Neural progenitor cell (in vitro differentiated cells): ENCODE measurements at regions not wholly inside any gene's neighbourhood (a gene's known extent, or its start where the extent isn't known, plus 50 kb on each side); places are given as distances from the start of the nearest gene placed in this dataset.

Source experiments
- DNase-seq: peaks from one replicate; pipeline ENCODE4 v3.0.0-alpha.2; 2016; ENCODE audit warnings: low spot score
- H2AFZ ChIP-seq: fragments of 200-600 bp; sonication (generic); replicated peaks from 2 replicates; pipeline ENCODE4 v1.6.1; 2016; ENCODE audit warnings: antibody characterized with exemption
- H3F3A ChIP-seq: fragments of 200-600 bp; sonication (generic); 2 replicates; pipeline ENCODE4 v1.6.1; 2016; ENCODE audit warnings: antibody characterized with exemption, low read depth
- H3K27ac ChIP-seq: fragments of 200-600 bp; sonication (generic); 2 replicates; pipeline ENCODE4 v1.5.1; 2016; ENCODE audit warnings: mild to moderate bottlenecking
- H3K27me3 ChIP-seq: fragments of 200-600 bp; sonication (generic); 2 replicates; pipeline ENCODE4 v1.6.1; 2016; ENCODE audit warnings: mild to moderate bottlenecking, moderate library complexity
- H3K36me3 ChIP-seq: fragments of 200-600 bp; sonication (generic); 2 replicates; pipeline ENCODE4 v1.5.1; 2016
- H3K4me1 ChIP-seq: fragments of 200-600 bp; sonication (generic); 2 replicates; pipeline ENCODE4 v1.6.1; 2016; ENCODE audit warnings: mixed run types
- H3K4me2 ChIP-seq: fragments of 200-600 bp; sonication (generic); 2 replicates; pipeline ENCODE4 v1.6.1; 2016
- H3K4me3 ChIP-seq: fragments of 200-600 bp; sonication (generic); 2 replicates; pipeline ENCODE4 v1.5.1; 2016
- H3K79me2 ChIP-seq: fragments of 200-600 bp; sonication (generic); 2 replicates; pipeline ENCODE4 v1.6.1; 2016; ENCODE audit warnings: low read depth
- H3K9ac ChIP-seq: fragments of 200-600 bp; sonication (generic); 2 replicates; pipeline ENCODE4 v1.6.1; 2016
- H3K9me3 ChIP-seq: fragments of 200-600 bp; sonication (generic); 2 replicates; pipeline ENCODE4 v1.5.1; 2016; ENCODE audit warnings: low read depth
- H4K20me1 ChIP-seq: fragments of 200-600 bp; sonication (generic); 2 replicates; pipeline ENCODE4 v1.6.1; 2016; ENCODE audit warnings: low read depth
- H3K27ac Mint-ChIP-seq: 3 replicates; pipeline ENCODE4 v1.8.0; 2021; ENCODE audit warnings: mixed read lengths
- H3K27me3 Mint-ChIP-seq: 2 replicates; pipeline ENCODE4 v1.8.0; 2022; ENCODE audit warnings: low read depth, mild to moderate bottlenecking, inconsistent platforms, moderate library complexity, mixed read lengths; ENCODE audit not compliant: insufficient read depth
- H3K36me3 Mint-ChIP-seq: 3 replicates; pipeline ENCODE4 v1.8.0; 2021; ENCODE audit warnings: mixed read lengths
- H3K4me1 Mint-ChIP-seq: 3 replicates; pipeline ENCODE4 v1.8.0; 2021; ENCODE audit warnings: mixed read lengths
- H3K4me3 Mint-ChIP-seq: 3 replicates; pipeline ENCODE4 v1.8.0; 2021; ENCODE audit warnings: mild to moderate bottlenecking, moderate library complexity, mixed read lengths
- H3K9me3 Mint-ChIP-seq: 3 replicates; pipeline ENCODE4 v1.8.0; 2020; ENCODE audit warnings: mixed read lengths
- EZH2 ChIP-seq: fragments of 200-600 bp; sonication (generic); IDR thresholded peaks from 2 replicates; pipeline ENCODE4 v1.6.1; 2017; ENCODE audit warnings: antibody characterized with exemption, mild to moderate bottlenecking, moderate library complexity
- EZH2phosphoT487 ChIP-seq: fragments of 200-600 bp; sonication (generic); IDR thresholded peaks from 2 replicates; pipeline ENCODE4 v1.6.1; 2017; ENCODE audit warnings: antibody characterized with exemption
- TF ChIP-seq, protein P1 (sequence below): fragments of 200-600 bp; sonication (generic); IDR thresholded peaks from 2 replicates; pipeline ENCODE4 v1.5.1; 2017; ENCODE audit warnings: antibody characterized with exemption, mild to moderate bottlenecking

DNA sequence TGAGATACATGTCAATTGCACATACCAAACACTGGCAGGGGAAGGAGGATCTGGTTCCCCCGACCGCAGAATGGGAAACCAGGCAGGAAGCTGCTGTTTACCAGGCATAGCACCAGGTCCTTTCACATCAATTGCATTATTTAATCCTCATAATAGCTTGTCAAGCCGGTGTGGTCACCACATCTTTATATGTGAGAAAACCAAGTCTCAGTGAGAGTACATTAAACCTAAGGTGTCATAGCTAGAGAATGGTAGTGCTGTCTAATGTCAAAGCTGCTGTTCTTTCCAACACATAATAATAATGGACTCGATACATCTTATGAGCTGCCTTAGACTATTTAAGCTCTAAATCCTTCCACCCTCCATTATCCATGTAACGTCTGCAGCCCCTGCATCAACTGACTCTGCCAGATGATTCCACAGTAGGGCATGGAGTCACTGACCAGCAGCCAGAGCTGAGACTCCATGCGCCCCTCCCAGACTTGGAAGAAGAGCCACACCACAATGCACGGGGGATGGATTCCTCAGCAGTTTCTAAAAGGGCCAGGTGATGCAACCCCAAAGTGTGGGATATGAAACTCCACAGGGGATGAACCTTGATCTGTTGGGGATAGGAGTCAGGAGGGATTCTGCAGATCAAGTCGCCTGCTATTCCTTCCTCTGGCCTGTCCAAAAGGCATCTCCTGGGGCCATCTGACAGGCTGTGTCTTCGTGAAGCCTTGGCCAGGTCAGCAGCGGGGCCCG, 71.8 kb downstream of the GPR6 start:
- Histone ChIP-seq H4K20me1 (no peaks in the 10 kb centered on the region), H3K4me2 (no peak overlapping the region), H3F3A (no peaks in the 10 kb centered on the region), H3K4me3 (no peak overlapping the region), H3K27ac (no peak overlapping the region), H3K36me3 (no peaks in the 10 kb centered on the region), H2AFZ (no peak overlapping the region), H3K27me3 (no peaks in the 10 kb centered on the region), H3K79me2 (no peaks in the 10 kb centered on the region), H3K9me3 (no peaks in the 10 kb centered on the region), H3K9ac (no peak overlapping the region), H3K4me1 (peaks cover 4% of the 10 kb centered on the region)
- no peak for DNase-seq
- Mint-ChIP-seq H3K36me3 (no peaks in the 10 kb centered on the region), H3K4me3 (no peak overlapping the region), H3K4me1 (peaks cover 10% of the 10 kb centered on the region), H3K9me3 (peaks cover 2% of the 10 kb centered on the region), H3K27ac (no peak overlapping the region), H3K27me3 (peaks cover 6% of the 10 kb centered on the region)
- TF ChIP-seq, protein P1, sequence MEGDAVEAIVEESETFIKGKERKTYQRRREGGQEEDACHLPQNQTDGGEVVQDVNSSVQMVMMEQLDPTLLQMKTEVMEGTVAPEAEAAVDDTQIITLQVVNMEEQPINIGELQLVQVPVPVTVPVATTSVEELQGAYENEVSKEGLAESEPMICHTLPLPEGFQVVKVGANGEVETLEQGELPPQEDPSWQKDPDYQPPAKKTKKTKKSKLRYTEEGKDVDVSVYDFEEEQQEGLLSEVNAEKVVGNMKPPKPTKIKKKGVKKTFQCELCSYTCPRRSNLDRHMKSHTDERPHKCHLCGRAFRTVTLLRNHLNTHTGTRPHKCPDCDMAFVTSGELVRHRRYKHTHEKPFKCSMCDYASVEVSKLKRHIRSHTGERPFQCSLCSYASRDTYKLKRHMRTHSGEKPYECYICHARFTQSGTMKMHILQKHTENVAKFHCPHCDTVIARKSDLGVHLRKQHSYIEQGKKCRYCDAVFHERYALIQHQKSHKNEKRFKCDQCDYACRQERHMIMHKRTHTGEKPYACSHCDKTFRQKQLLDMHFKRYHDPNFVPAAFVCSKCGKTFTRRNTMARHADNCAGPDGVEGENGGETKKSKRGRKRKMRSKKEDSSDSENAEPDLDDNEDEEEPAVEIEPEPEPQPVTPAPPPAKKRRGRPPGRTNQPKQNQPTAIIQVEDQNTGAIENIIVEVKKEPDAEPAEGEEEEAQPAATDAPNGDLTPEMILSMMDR = no peak
- TF ChIP-seq EZH2 = no peak
- no peak for TF ChIP-seq EZH2phosphoT487
